ENCODE measurements at regions not wholly inside any gene's neighbourhood (a gene's known extent, or its start where the extent isn't known, plus 50 kb on each side); places are given as distances from the start of the nearest gene placed in this dataset.

GRCh38 chrX:116806288-116806802 is 343.6 kb upstream of the CT83 start:
- TF ChIP-seq CTCF (IDR thresholded peaks at IDR 0.05) (no peak), POLR2A (IDR thresholded peaks at IDR 0.05) (no peak)

Data from adrenal gland (tissue), 5 donors.